ENCODE measurements at regions not wholly inside any gene's neighbourhood (a gene's known extent, or its start where the extent isn't known, plus 50 kb on each side); places are given as distances from the start of the nearest gene placed in this dataset.

- no peak for TF ChIP-seq POLR2A (IDR thresholded peaks at IDR 0.05)
- TF ChIP-seq, protein P1, sequence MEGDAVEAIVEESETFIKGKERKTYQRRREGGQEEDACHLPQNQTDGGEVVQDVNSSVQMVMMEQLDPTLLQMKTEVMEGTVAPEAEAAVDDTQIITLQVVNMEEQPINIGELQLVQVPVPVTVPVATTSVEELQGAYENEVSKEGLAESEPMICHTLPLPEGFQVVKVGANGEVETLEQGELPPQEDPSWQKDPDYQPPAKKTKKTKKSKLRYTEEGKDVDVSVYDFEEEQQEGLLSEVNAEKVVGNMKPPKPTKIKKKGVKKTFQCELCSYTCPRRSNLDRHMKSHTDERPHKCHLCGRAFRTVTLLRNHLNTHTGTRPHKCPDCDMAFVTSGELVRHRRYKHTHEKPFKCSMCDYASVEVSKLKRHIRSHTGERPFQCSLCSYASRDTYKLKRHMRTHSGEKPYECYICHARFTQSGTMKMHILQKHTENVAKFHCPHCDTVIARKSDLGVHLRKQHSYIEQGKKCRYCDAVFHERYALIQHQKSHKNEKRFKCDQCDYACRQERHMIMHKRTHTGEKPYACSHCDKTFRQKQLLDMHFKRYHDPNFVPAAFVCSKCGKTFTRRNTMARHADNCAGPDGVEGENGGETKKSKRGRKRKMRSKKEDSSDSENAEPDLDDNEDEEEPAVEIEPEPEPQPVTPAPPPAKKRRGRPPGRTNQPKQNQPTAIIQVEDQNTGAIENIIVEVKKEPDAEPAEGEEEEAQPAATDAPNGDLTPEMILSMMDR (IDR thresholded peaks at IDR 0.05): no peak
- no peak for TF ChIP-seq POLR2AphosphoS5 (IDR thresholded peaks at IDR 0.05)
Measured at GRCh38 chrX:131795442-131796229, 227.5 kb upstream of the STK26 start.
